ENCODE measurements at regions not wholly inside any gene's neighbourhood (a gene's known extent, or its start where the extent isn't known, plus 50 kb on each side); places are given as distances from the start of the nearest gene placed in this dataset.

DNA sequence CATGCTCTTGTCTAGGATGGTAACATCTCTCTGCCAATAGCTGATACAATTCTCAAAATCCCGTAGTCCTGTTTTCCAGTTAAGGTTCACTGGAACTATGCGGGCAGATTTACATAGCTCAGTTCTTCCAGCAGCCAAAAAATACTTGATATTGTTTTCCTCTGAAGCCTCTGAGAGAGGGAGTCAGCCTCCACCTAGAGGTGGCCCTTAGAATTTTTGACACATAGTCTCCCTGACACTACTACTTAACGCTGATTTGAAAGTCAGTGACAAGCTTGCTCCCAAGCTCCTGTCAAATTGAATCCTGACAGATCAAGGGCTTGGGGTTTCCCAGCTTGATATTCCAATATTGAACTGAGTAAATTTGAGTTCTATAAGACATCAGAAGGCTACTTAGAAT lies 1780.1 kb downstream of the TP53TG3F start:
- no peak overlapping the region for H3K18ac ChIP-seq (ENCODE audit: insufficient read length, low read depth, low read length)
- H3K9me3 ChIP-seq (ENCODE audit: control insufficient read depth, low read depth, low read length): peaks cover 90% of the 10 kb centered on the region
- Mint-ChIP-seq H3K4me3 (no peak overlapping the region), H3K4me1 (no peaks in the 10 kb centered on the region), H3K27me3 (ENCODE audit: low read depth) (no peaks in the 10 kb centered on the region), H3K27ac (no peak overlapping the region), H3K9me3 (peaks cover 97 to 98% of the 10 kb centered on the region in 2 experiments), H3K36me3 (ENCODE audit: insufficient read depth in 1 of 3, low read depth in 3 of 3) (peaks cover 7 to 14% (median 9%) of the 10 kb centered on the region in 3 experiments; a peak in 5 of 7 replicates)
- no peak for DNase-seq
- TF ChIP-seq, protein P1, sequence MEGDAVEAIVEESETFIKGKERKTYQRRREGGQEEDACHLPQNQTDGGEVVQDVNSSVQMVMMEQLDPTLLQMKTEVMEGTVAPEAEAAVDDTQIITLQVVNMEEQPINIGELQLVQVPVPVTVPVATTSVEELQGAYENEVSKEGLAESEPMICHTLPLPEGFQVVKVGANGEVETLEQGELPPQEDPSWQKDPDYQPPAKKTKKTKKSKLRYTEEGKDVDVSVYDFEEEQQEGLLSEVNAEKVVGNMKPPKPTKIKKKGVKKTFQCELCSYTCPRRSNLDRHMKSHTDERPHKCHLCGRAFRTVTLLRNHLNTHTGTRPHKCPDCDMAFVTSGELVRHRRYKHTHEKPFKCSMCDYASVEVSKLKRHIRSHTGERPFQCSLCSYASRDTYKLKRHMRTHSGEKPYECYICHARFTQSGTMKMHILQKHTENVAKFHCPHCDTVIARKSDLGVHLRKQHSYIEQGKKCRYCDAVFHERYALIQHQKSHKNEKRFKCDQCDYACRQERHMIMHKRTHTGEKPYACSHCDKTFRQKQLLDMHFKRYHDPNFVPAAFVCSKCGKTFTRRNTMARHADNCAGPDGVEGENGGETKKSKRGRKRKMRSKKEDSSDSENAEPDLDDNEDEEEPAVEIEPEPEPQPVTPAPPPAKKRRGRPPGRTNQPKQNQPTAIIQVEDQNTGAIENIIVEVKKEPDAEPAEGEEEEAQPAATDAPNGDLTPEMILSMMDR (conservative IDR thresholded peaks at IDR 0.05): no peak
- no CpG with 5 or more reads among the region's 3 CpGs for WGBS (ENCODE audit: extremely low coverage, insufficient read length, low lambda C conversion rate)
- H4K20me1 ChIP-seq (ENCODE audit: control insufficient read depth, insufficient read depth, insufficient read length): no peaks in the 10 kb centered on the region
- no peak overlapping the region for H2BK120ac ChIP-seq (ENCODE audit: low read depth, low read length, poor library complexity, severe bottlenecking)
- H3T11ph ChIP-seq (ENCODE audit: low read length): no peak overlapping the region
- H3K4ac ChIP-seq (ENCODE audit: low read depth, low read length): no peak overlapping the region
- no peak overlapping the region for H2AK5ac ChIP-seq (ENCODE audit: insufficient read length, low read length)
- H3K4me1 ChIP-seq (ENCODE audit: insufficient read depth, low read length): no peaks in the 10 kb centered on the region
- H2BK15ac ChIP-seq (ENCODE audit: low read depth, low read length): no peak overlapping the region
- H4K91ac ChIP-seq (ENCODE audit: insufficient read length, low read depth, low read length): no peak overlapping the region
- no peak overlapping the region for H2AFZ ChIP-seq (ENCODE audit: low read length)
- H3K79me2 ChIP-seq (ENCODE audit: insufficient read depth, low read length): no peaks in the 10 kb centered on the region
- H3K14ac ChIP-seq (ENCODE audit: insufficient read depth, low read length): no peak overlapping the region
- no peak overlapping the region for H2BK12ac ChIP-seq (ENCODE audit: insufficient read length, low read depth, low read length)
- no peak overlapping the region for H3K4me2 ChIP-seq (ENCODE audit: insufficient read depth, insufficient read length, low read length)
- no peak overlapping the region for H2BK20ac ChIP-seq (ENCODE audit: low read depth, low read length, poor library complexity, severe bottlenecking)
- no peaks in the 10 kb centered on the region for H3K23me2 ChIP-seq (ENCODE audit: insufficient read length, low read depth, low read length, poor library complexity, severe bottlenecking)
- H3K27me3 ChIP-seq (ENCODE audit: insufficient read depth, low read length): no peaks in the 10 kb centered on the region
- no peaks in the 10 kb centered on the region for H3K79me1 ChIP-seq (ENCODE audit: insufficient read depth, low read depth, low read length, poor library complexity, severe bottlenecking)
- no peak overlapping the region for H4K8ac ChIP-seq (replicated peaks; ENCODE audit: insufficient read length, low read depth, low read length)
- no peak overlapping the region for H2BK5ac ChIP-seq (ENCODE audit: insufficient read length, low read length)
- no peak overlapping the region for H3K9ac ChIP-seq (ENCODE audit: extremely low read depth, insufficient read length, low read length)
- no peak overlapping the region for H3K23ac ChIP-seq (ENCODE audit: insufficient read length, low read depth, low read length)
- no peak overlapping the region for H4K5ac ChIP-seq (ENCODE audit: insufficient read length, low read depth, low read length)
- no peak overlapping the region for H3K56ac ChIP-seq (ENCODE audit: insufficient read length, low read depth, low read length)
- H3K27ac ChIP-seq (ENCODE audit: insufficient read length, low read depth, low read length): no peak overlapping the region

Measured in H9 (cell line).